Omental fat pad (tissue), 3 donors: ENCODE measurements at regions not wholly inside any gene's neighbourhood (a gene's known extent, or its start where the extent isn't known, plus 50 kb on each side); places are given as distances from the start of the nearest gene placed in this dataset.

Experiments used
- ATAC-seq: fragments of 150-250 bp; one replicate; pipeline ENCODE4 v1.9.1; 2016; ENCODE audit warnings: mild to moderate bottlenecking, moderate library complexity; ENCODE audit not compliant: low FRiP score
- DNase-seq: peaks from one replicate; pipeline ENCODE4 v3.0.0-alpha.2; 2019; ENCODE audit warnings: low spot score
- TF ChIP-seq, protein P1 (sequence below), 3 donors: fragments of 450-650 bp; IDR thresholded peaks; one replicate each; pipeline ENCODE4 v1.5.1; 2016 to 2017; ENCODE audit warnings: antibody characterized with exemption in 3 of 3, mild to moderate bottlenecking in 3 of 3, moderate library complexity in 2 of 3

DNA sequence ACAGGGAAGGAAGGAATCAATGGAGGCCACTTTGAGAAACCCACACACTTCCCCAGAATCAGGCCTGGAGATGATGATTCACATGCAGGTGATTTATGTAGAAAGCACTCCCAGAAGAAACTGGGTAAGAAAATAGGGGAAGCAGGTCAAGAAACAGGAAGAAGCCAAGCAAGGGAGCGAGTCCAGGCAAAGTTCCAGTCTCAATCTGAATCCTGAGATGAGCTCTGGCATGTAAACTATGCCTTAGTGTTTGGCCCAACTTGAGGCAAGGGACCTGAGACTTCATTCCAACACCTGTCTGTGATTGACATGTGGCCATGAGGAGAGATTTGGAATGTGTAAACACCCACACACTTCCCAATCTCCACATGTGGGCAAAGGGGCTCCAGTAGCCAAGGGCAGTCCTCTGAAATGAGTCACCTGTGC lies 61.6 kb upstream of the CTNNB1 start:
- ATAC-seq, result no peak
- TF ChIP-seq, protein P1, sequence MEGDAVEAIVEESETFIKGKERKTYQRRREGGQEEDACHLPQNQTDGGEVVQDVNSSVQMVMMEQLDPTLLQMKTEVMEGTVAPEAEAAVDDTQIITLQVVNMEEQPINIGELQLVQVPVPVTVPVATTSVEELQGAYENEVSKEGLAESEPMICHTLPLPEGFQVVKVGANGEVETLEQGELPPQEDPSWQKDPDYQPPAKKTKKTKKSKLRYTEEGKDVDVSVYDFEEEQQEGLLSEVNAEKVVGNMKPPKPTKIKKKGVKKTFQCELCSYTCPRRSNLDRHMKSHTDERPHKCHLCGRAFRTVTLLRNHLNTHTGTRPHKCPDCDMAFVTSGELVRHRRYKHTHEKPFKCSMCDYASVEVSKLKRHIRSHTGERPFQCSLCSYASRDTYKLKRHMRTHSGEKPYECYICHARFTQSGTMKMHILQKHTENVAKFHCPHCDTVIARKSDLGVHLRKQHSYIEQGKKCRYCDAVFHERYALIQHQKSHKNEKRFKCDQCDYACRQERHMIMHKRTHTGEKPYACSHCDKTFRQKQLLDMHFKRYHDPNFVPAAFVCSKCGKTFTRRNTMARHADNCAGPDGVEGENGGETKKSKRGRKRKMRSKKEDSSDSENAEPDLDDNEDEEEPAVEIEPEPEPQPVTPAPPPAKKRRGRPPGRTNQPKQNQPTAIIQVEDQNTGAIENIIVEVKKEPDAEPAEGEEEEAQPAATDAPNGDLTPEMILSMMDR (IDR thresholded peaks at IDR 0.05), result no peak
- no peak for DNase-seq

DNA sequence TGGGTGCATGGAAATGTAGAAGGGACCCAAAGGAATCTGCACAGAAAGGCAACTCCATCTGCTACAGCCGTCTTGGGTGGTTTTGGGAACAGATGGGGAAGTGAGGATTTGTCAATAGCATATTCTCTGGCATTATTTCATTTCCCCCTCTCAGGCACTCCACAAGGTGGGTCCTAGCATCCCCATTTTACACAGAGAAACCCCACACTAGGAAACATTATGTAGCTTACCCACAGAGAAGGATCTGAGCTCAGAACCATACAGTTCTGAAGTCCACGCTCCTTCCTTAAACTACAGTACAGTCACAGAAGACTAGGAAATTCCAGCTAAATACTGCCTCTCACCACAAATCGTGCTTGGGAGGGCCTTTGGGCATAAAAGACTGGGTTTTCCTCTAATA lies 61.2 kb upstream of the CTNNB1 start:
- TF ChIP-seq, protein P1 (IDR thresholded peaks at IDR 0.05), result no peak
- no peak for DNase-seq
- ATAC-seq, result no peak

GRCh38 chr3:41138601-41139000 lies 60.7 kb upstream of the CTNNB1 start:
- TF ChIP-seq, protein P1 (IDR thresholded peaks at IDR 0.05), result no peak
- ATAC-seq, result no peak
- no peak for DNase-seq

DNA sequence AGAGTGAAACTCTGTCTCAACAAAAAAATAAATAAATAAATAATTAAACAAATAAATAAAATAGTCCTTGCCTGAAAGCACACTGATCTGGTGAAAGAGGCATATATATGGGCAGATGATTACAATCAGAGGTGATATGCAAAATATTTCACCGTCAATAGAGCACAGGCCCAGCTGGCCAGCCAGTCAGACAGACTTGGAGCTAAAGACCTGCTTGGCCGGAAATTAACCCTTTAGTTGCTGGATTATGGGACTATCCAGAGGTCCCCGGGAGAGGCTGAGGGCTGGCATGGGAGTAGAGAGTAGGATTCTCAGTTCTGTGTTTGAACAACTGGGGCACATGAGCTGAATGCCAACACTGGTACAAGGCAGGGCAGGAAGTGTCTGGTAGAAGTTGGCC lies 59.1 kb upstream of the CTNNB1 start:
- no peak for ATAC-seq
- no peak for DNase-seq
- TF ChIP-seq, protein P1 (IDR thresholded peaks at IDR 0.05), result no peak

GRCh38 chr3:41141433-41142167 lies 57.7 kb upstream of the CTNNB1 start:
- ATAC-seq, result no peak

GRCh38 chr3:41143421-41144031 lies 55.8 kb upstream of the CTNNB1 start:
- no peak for DNase-seq
- no peak for ATAC-seq
- TF ChIP-seq, protein P1 (IDR thresholded peaks at IDR 0.05), result no peak

More at GRCh38 chr3:41141433-41142167, 57.7 kb upstream of the CTNNB1 start:
- TF ChIP-seq, protein P1 (IDR thresholded peaks at IDR 0.05), result no peak
- DNase-seq, result no peak

DNA sequence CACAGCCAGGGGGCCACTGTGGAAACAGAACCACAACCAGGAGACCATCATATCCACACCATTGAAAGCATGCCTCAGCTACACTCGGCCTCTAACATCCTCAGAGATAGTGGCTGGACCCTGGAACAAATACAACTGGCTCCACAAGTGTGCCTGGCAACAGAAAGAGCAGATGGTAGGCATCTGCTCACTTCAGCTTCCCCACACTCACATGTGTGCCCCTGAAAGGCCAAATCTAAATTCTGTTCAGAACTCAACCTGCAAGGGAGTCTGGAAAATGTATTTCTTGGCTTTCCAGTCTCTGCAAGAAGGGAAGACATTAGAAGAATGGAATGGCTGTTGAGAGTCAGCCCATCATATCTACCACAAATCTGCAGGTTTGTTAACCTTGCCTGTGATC lies 54.7 kb upstream of the CTNNB1 start:
- DNase-seq (no peak), ATAC-seq (no peak)
- TF ChIP-seq, protein P1 (IDR thresholded peaks at IDR 0.05), result no peak
